Astrocyte (in vitro differentiated cells and primary cell): ENCODE measurements at regions not wholly inside any gene's neighbourhood (a gene's known extent, or its start where the extent isn't known, plus 50 kb on each side); places are given as distances from the start of the nearest gene placed in this dataset.

ENCODE experiments used
- DNase-seq: peaks from one replicate; pipeline ENCODE4 v3.0.0-alpha.2; 2010; ENCODE audit warnings: low read depth
- FAIRE-seq: peaks from 2 replicates; lab custom pipeline; 2011; peaks lifted over from hg19 to GRCh38; lab: Jason Lieb, UNC
- H2AFZ ChIP-seq: 2 replicates; pipeline ENCODE4 v1.6.0; 2012; ENCODE audit warnings: low read depth, low read length, inconsistent platforms
- H3K27ac ChIP-seq: 2 replicates; pipeline ENCODE4 v1.5.1; 2011; ENCODE audit warnings: low read depth, low read length, inconsistent platforms
- H3K27me3 ChIP-seq: 2 replicates; pipeline ENCODE4 v1.6.0; 2011; ENCODE audit warnings: low read length, inconsistent platforms; ENCODE audit not compliant: insufficient read depth
- H3K36me3 ChIP-seq: 2 replicates; pipeline ENCODE4 v1.5.1; 2011; ENCODE audit warnings: low read length, inconsistent platforms; ENCODE audit not compliant: insufficient read depth
- H3K4me1 ChIP-seq: 2 replicates; pipeline ENCODE4 v1.5.1; 2011; ENCODE audit warnings: low read length, inconsistent platforms; ENCODE audit not compliant: insufficient read depth
- H3K4me2 ChIP-seq: 2 replicates; pipeline ENCODE4 v1.6.0; 2012; ENCODE audit warnings: low read length, inconsistent platforms
- H3K4me3 ChIP-seq: 2 replicates; pipeline ENCODE4 v1.5.1; 2011; ENCODE audit warnings: low read depth, mild to moderate bottlenecking, low read length, inconsistent platforms; ENCODE audit not compliant: insufficient read depth
- H3K79me2 ChIP-seq: 2 replicates; pipeline ENCODE4 v1.6.0; 2012; ENCODE audit warnings: mild to moderate bottlenecking, low read length, inconsistent platforms; ENCODE audit not compliant: insufficient read depth
- H3K9ac ChIP-seq: 2 replicates; pipeline ENCODE4 v1.6.0; 2012; ENCODE audit warnings: mild to moderate bottlenecking, low read length, inconsistent platforms
- H3K9me3 ChIP-seq: 2 replicates; pipeline ENCODE4 v1.5.1; 2012; ENCODE audit warnings: low read depth, mild to moderate bottlenecking, low read length, inconsistent platforms; ENCODE audit not compliant: insufficient read depth
- H4K20me1 ChIP-seq: 2 replicates; pipeline ENCODE4 v1.6.0; 2012; ENCODE audit warnings: low read length, inconsistent platforms; ENCODE audit not compliant: insufficient read depth
- H3K27ac Mint-ChIP-seq: one replicate; pipeline ENCODE4 v1.8.0; 2021; ENCODE audit warnings: mild to moderate bottlenecking, mixed read lengths; ENCODE audit not compliant: unreplicated experiment
- H3K27me3 Mint-ChIP-seq: one replicate; pipeline ENCODE4 v1.8.0; 2021; ENCODE audit warnings: low read depth, mixed read lengths; ENCODE audit not compliant: unreplicated experiment
- H3K36me3 Mint-ChIP-seq: one replicate; pipeline ENCODE4 v1.8.0; 2021; ENCODE audit warnings: low read depth, mixed read lengths; ENCODE audit not compliant: unreplicated experiment
- H3K4me1 Mint-ChIP-seq: one replicate; pipeline ENCODE4 v1.8.0; 2021; ENCODE audit warnings: low read depth, mixed read lengths; ENCODE audit not compliant: unreplicated experiment
- H3K4me3 Mint-ChIP-seq: one replicate; pipeline ENCODE4 v1.8.0; 2021; ENCODE audit warnings: mild to moderate bottlenecking, moderate library complexity, mixed read lengths; ENCODE audit not compliant: unreplicated experiment
- H3K9me3 Mint-ChIP-seq: one replicate; pipeline ENCODE4 v1.8.0; 2021; ENCODE audit warnings: mild to moderate bottlenecking, mixed read lengths; ENCODE audit not compliant: unreplicated experiment
- CTCF ChIP-seq: IDR thresholded peaks from 2 replicates; pipeline ENCODE4 v1.5.1; 2011; ENCODE audit warnings: low read depth, mild to moderate bottlenecking, inconsistent platforms, low read length, moderate library complexity; ENCODE audit not compliant: insufficient read depth
- EZH2 ChIP-seq: IDR thresholded peaks from 2 replicates; pipeline ENCODE4 v1.6.1; 2012; ENCODE audit warnings: mild to moderate bottlenecking, low read length, inconsistent platforms; ENCODE audit not compliant: insufficient read depth

GRCh38 chr16:56067406-56067805 is 123.9 kb upstream of the GNAO1 start:
- Histone ChIP-seq H3K36me3 (no peaks in the 10 kb centered on the region), H3K4me3 (no peak overlapping the region), H3K9ac (no peak overlapping the region), H3K9me3 (peaks cover 5% of the 10 kb centered on the region), H3K79me2 (no peaks in the 10 kb centered on the region), H3K27me3 (no peaks in the 10 kb centered on the region), H2AFZ (no peak overlapping the region), H4K20me1 (no peaks in the 10 kb centered on the region), H3K4me2 (no peak overlapping the region), H3K27ac (no peak overlapping the region), H3K4me1 (no peaks in the 10 kb centered on the region)
- H3K27ac Mint-ChIP-seq: no peak overlapping the region
- FAIRE-seq (no peak), DNase-seq (no peak)
- no peaks in the 10 kb centered on the region for H3K4me1 Mint-ChIP-seq
- H3K36me3 Mint-ChIP-seq: no peaks in the 10 kb centered on the region
- no peak overlapping the region for H3K4me3 Mint-ChIP-seq
- H3K27me3 Mint-ChIP-seq: peaks cover 17% of the 10 kb centered on the region
- no peak for TF ChIP-seq CTCF
- TF ChIP-seq EZH2: no peak
- no peaks in the 10 kb centered on the region for H3K9me3 Mint-ChIP-seq

- Histone ChIP-seq H3K27me3 (no peaks in the 10 kb centered on the region), H4K20me1 (no peaks in the 10 kb centered on the region), H3K36me3 (no peaks in the 10 kb centered on the region), H2AFZ (no peak overlapping the region), H3K9me3 (peaks cover 5% of the 10 kb centered on the region), H3K4me2 (no peak overlapping the region), H3K79me2 (no peaks in the 10 kb centered on the region), H3K4me3 (no peak overlapping the region), H3K4me1 (no peaks in the 10 kb centered on the region), H3K27ac (no peak overlapping the region), H3K9ac (no peak overlapping the region)
- H3K9me3 Mint-ChIP-seq: no peaks in the 10 kb centered on the region
- TF ChIP-seq EZH2 (no peak), CTCF (no peak)
- H3K27ac Mint-ChIP-seq: no peak overlapping the region
- no peak for FAIRE-seq
- H3K4me1 Mint-ChIP-seq: no peaks in the 10 kb centered on the region
- H3K4me3 Mint-ChIP-seq: no peak overlapping the region
- no peaks in the 10 kb centered on the region for H3K36me3 Mint-ChIP-seq
- peaks cover 14% of the 10 kb centered on the region for H3K27me3 Mint-ChIP-seq
- DNase-seq: no peak
These were observed 124.7 kb upstream of the GNAO1 start for GRCh38 chr16:56066617-56067016.

- no peaks in the 10 kb centered on the region for H3K79me2 ChIP-seq
- no peak overlapping the region for H3K4me3 ChIP-seq
- no peaks in the 10 kb centered on the region for H3K27me3 ChIP-seq
- Mint-ChIP-seq H3K27ac (no peak overlapping the region), H3K9me3 (no peaks in the 10 kb centered on the region), H3K27me3 (peaks cover 12% of the 10 kb centered on the region), H3K4me1 (no peaks in the 10 kb centered on the region), H3K4me3 (no peak overlapping the region), H3K36me3 (no peaks in the 10 kb centered on the region)
- DNase-seq (no peak), FAIRE-seq (no peak)
- no peak overlapping the region for H3K9ac ChIP-seq
- no peaks in the 10 kb centered on the region for H4K20me1 ChIP-seq
- H3K27ac ChIP-seq: no peak overlapping the region
- no peak overlapping the region for H3K4me2 ChIP-seq
- H3K4me1 ChIP-seq: no peaks in the 10 kb centered on the region
- TF ChIP-seq CTCF (no peak), EZH2 (no peak)
- H2AFZ ChIP-seq: no peak overlapping the region
- H3K9me3 ChIP-seq: peaks cover 5% of the 10 kb centered on the region
- no peaks in the 10 kb centered on the region for H3K36me3 ChIP-seq
These were observed 128.2 kb upstream of the GNAO1 start for GRCh38 chr16:56063111-56063510.
